Upper lobe of left lung (tissue), 6 donors: ENCODE measurements at regions not wholly inside any gene's neighbourhood (a gene's known extent, or its start where the extent isn't known, plus 50 kb on each side); places are given as distances from the start of the nearest gene placed in this dataset.
A peak's percentile ranks its signal among the peaks of the same experiment; 100 is the strongest.

Source experiments
- ATAC-seq, 2 donors: fragments of 200-7000 bp; cut with Tn5 transposase; one replicate each; pipeline ENCODE4 v1.9.1; 2022; ENCODE audit warnings: mild to moderate bottlenecking in 2 of 2, moderate library complexity in 2 of 2; ENCODE audit not compliant: low FRiP score in 2 of 2
- DNase-seq, 2 donors: peaks; one replicate each; pipeline ENCODE4 v3.0.0-alpha.2; 2019 to 2020
- H3K27ac ChIP-seq, 4 donors: fragments of 200-600 bp; sonication (generic); one replicate each; pipeline ENCODE4 v1.5.1; 2016 to 2019
- H3K27me3 ChIP-seq, 4 donors: fragments of 200-600 bp; sonication (generic); one replicate each; pipeline ENCODE4 v1.5.1; 2017 to 2019
- H3K36me3 ChIP-seq, 4 donors: fragments of 200-600 bp; sonication (generic); one replicate each; pipeline ENCODE4 v1.5.1; 2016 to 2019
- H3K4me1 ChIP-seq, 4 donors: fragments of 200-600 bp; sonication (generic); one replicate each; pipeline ENCODE4 v1.5.1; 2018 to 2019
- H3K4me3 ChIP-seq, 4 donors: fragments of 200-600 bp; sonication (generic); one replicate each; pipeline ENCODE4 v1.5.1; 2017 to 2019; ENCODE audit warnings: mild to moderate bottlenecking in 2 of 4, moderate library complexity in 1 of 4
- H3K9me3 ChIP-seq, 4 donors: fragments of 200-600 bp; sonication (generic); one replicate each; pipeline ENCODE4 v1.5.1; 2018 to 2019
- CTCF ChIP-seq, 6 experiments: fragments of 450-650 bp in 4 of 6; fragments of 200-600 bp in 2 of 6; sonication (generic) in 2 of 6; IDR thresholded peaks; one replicate each; pipeline ENCODE4 v1.5.1; 2016 to 2019; ENCODE audit warnings: antibody characterized with exemption in 6 of 6
- EP300 ChIP-seq, 4 donors: sonication (generic); formaldehyde crosslinking; IDR thresholded peaks; one replicate each; pipeline ENCODE4 v1.5.1; 2017; ENCODE audit warnings: antibody characterized with exemption in 4 of 4, control low read depth in 2 of 4
- POLR2A ChIP-seq, 4 donors: fragments of 450-650 bp; IDR thresholded peaks; one replicate each; pipeline ENCODE4 v1.5.1; 2016 to 2017; ENCODE audit warnings: antibody characterized with exemption in 4 of 4, mild to moderate bottlenecking in 2 of 4
- POLR2AphosphoS5 ChIP-seq, 2 donors: sonication (generic); formaldehyde crosslinking; IDR thresholded peaks; one replicate each; pipeline ENCODE4 v1.5.1; 2017; ENCODE audit warnings: antibody characterized with exemption in 2 of 2
- WGBS, 2 donors: methylation state at CpG; one replicate each; pipeline ENCODE4 v1.1.5; 2017 to 2018; 5-methylcytosine and 5-hydroxymethylcytosine counted together
- donor health status: DM: no; HTN: no; CAD: no; lungs with moderate emphysema.
- donor health status: DM: no; HTN: yes; CAD: no; lungs with severe emphysema.

DNA sequence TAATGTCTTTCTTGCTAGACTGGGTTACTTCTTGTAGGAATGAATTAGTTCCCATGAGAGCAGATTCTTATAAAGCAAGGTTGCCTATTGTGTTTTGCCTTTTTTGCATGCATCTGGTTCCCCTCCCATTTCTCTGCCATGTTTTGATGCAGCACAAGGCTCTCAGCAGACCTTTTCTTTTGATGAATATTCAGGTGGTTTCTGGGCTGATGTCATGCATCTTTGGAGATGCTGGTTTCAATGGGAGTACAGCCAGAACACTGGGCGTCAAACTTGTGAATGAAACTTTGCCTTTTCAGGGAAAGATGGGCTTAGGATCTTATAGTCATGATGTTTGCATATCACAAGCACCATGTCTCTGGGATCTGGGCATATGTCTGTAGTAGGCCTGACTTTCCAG is 111.7 kb upstream of the CCL2 start:
- H3K4me3 ChIP-seq = no peak overlapping the region
- H3K27ac ChIP-seq = no peak overlapping the region
- no peaks in the 10 kb centered on the region for H3K36me3 ChIP-seq
- H3K4me1 ChIP-seq = no peaks in the 10 kb centered on the region
- DNase-seq = no peak
- no peak for TF ChIP-seq EP300 (IDR thresholded peaks at IDR 0.05)
- no peak for TF ChIP-seq POLR2AphosphoS5 (IDR thresholded peaks at IDR 0.05)
- TF ChIP-seq CTCF (IDR thresholded peaks at IDR 0.05) = no peak
- TF ChIP-seq POLR2A (IDR thresholded peaks at IDR 0.05) = no peak
- no peaks in the 10 kb centered on the region for H3K9me3 ChIP-seq
- H3K27me3 ChIP-seq = no peaks in the 10 kb centered on the region
- no peak for ATAC-seq
- WGBS, 2 donors = 89 to 92% methylated on average over 1 of the region's 1 CpG

- DNase-seq = peak in 1 of 2 donors; percentile 64
- no peaks in the 10 kb centered on the region for H3K27me3 ChIP-seq
- no peaks in the 10 kb centered on the region for H3K9me3 ChIP-seq
- no peak overlapping the region for H3K4me3 ChIP-seq
- 37 to 50% methylated on average over 4 to 5 of the region's 5 CpGs for WGBS, 2 donors
- no peak overlapping the region for H3K27ac ChIP-seq
- H3K4me1 ChIP-seq = no peaks in the 10 kb centered on the region
- ATAC-seq = peak in 1 of 2 donors; percentile 71
- H3K36me3 ChIP-seq = no peaks in the 10 kb centered on the region
- TF ChIP-seq CTCF (IDR thresholded peaks at IDR 0.05) (peak; percentile 22 to 82 (median 60)), EP300 (IDR thresholded peaks at IDR 0.05) (no peak), POLR2A (IDR thresholded peaks at IDR 0.05) (no peak)
These were observed 108.5 kb upstream of the CCL2 start for GRCh38 chr17:34146440-34147043.

DNA sequence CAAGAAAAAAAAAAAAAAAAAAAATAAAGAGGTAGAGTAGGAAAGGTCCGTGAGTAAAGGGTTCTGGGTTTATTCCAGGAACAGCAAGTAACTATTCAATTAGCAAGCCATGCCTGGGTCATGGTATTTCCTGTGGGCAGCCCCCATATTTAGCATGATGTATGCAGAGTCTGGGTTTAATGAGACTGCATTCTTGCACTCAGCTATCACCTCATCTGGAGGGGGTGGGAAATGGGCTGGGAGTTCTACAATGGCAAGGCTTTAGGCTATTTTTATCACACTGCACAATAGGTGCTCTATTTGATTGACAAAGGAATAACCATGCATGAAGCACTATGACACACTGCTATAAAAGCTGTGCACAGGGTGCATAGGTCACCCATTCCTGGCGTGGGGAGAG is 104.0 kb upstream of the CCL2 start:
- Histone ChIP-seq H3K9me3 (no peaks in the 10 kb centered on the region), H3K36me3 (no peaks in the 10 kb centered on the region), H3K4me1 (no peaks in the 10 kb centered on the region), H3K27me3 (peaks cover 0 to 14% (median 5%) of the 10 kb centered on the region in 4 donors), H3K27ac (no peak overlapping the region), H3K4me3 (no peak overlapping the region)
- 51 to 56% methylated on average over 2 of the region's 2 CpGs for WGBS, 2 donors
- ATAC-seq = no peak
- DNase-seq = no peak
- TF ChIP-seq POLR2AphosphoS5 (IDR thresholded peaks at IDR 0.05) = no peak

DNA sequence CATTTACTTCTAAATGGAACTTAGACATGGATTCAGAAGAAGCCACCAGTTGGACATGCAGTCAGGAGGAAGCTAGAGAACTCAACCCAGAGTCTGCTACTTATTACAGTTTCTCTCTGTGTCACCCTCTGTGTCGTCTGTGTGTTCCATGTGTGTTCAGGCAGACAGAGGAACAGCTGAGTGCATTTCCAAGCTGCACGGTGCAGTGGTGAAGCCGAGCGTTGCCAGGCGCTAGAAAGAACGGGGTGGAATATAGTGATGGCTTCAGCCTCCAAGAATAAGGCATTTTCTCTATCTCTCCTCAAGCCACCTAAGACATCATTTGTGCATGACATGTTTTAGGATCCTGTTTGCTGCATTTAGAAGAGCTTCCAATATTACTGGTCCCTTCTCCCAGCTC is 101.1 kb upstream of the CCL2 start:
- H3K27me3 ChIP-seq = peaks cover 0 to 20% (median 9%) of the 10 kb centered on the region in 4 donors
- ATAC-seq = no peak

GRCh38 chr17:34154961-34155730 is 99.9 kb upstream of the CCL2 start:
- no peak for ATAC-seq
- H3K36me3 ChIP-seq = no peaks in the 10 kb centered on the region
- no peak overlapping the region for H3K27ac ChIP-seq
- H3K27me3 ChIP-seq = peaks cover 0 to 20% (median 9%) of the 10 kb centered on the region in 4 donors
- 25 to 30% methylated on average over 15 to 23 of the region's 23 CpGs for WGBS, 2 donors
- H3K4me1 ChIP-seq = peaks cover 0 to 8% (median 4%) of the 10 kb centered on the region in 4 donors
- no peaks in the 10 kb centered on the region for H3K9me3 ChIP-seq
- DNase-seq = peak in 1 of 2 donors; percentile 27
- TF ChIP-seq POLR2A (IDR thresholded peaks at IDR 0.05) (no peak), EP300 (IDR thresholded peaks at IDR 0.05) (no peak), CTCF (IDR thresholded peaks at IDR 0.05) (no peak), POLR2AphosphoS5 (IDR thresholded peaks at IDR 0.05) (no peak)
- no peak overlapping the region for H3K4me3 ChIP-seq

More for the DNA sequence above, 101.1 kb upstream of the CCL2 start:
- no peaks in the 10 kb centered on the region for H3K36me3 ChIP-seq
- WGBS, 2 donors = 62 to 66% methylated on average over 6 of the region's 6 CpGs
- no peak overlapping the region for H3K4me3 ChIP-seq
- TF ChIP-seq POLR2AphosphoS5 (IDR thresholded peaks at IDR 0.05) = no peak
- peaks cover 0 to 8% (median 4%) of the 10 kb centered on the region in 4 donors for H3K4me1 ChIP-seq
- DNase-seq = no peak
- no peak overlapping the region for H3K27ac ChIP-seq
- H3K9me3 ChIP-seq = no peaks in the 10 kb centered on the region
